ENCODE measurements at regions not wholly inside any gene's neighbourhood (a gene's known extent, or its start where the extent isn't known, plus 50 kb on each side); places are given as distances from the start of the nearest gene placed in this dataset.
"Not testable (repeated sequence)": the region's sequence is repeated elsewhere in the genome, so short reads cannot be mapped to it uniquely, and the experiment has no call there.

DNA sequence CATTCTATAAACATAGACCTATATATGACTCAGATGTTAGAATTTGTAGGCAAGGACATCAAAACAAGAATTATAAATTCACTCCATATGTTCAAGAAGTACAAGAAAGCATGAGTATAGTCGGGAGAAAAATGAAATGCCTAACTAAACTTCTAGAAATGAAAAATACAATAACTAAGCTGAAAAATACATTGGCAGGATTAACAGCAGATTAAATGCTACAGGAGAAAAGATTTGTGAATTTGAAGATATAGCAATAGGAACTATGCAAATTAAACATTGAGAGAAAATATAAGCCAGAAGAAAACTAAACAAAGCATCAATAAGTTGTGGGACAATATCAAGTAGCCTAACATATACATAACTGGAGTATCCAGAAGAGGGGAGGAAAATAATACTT, 55.3 kb upstream of the PRSS3 start:
- no peak for DNase-seq

DNA sequence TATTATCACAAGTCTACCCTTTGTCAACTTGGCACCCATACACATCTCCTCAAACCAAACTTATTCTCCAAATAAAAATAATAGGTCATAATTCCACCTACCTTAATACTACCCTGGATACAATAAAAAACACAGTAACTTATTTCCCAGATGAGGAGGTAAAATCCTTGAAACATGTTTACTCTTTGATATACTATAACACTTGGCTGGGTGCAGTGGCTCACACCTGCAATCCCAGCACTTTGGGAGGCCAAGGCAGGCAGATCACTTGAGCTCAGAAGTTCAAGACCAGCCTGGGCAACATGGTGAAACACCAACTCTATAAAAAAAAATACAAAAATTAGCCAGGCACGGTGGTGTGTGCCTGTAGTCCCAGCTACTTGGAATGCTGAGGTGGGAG, 54.4 kb upstream of the PRSS3 start:
- DNase-seq: not testable (repeated sequence)

GRCh38 chr9:33742051-33742450, 53.3 kb upstream of the PRSS3 start:
- DNase-seq: no peak

DNA sequence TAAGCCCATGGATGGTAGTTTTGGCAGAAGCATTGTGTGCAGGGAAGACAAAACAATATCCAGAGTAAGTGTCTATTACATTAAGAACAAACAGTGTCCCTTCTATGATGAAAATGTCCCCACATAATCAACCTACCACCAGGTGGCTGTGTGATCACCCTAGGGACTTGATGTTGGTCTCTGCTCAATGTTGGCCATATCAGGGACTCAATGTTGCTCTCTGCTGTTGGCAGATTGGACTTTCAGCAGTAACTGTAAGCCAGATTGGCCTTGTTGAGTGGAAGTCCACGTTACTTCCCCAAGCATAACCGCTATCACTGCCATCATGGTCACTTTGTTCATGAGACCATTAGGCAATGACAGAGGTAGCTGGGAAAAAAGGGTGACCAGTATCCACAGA, 52.8 kb upstream of the PRSS3 start:
- no peak for DNase-seq

Data from RPMI8226 (cell line).